ENCODE measurements at regions not wholly inside any gene's neighbourhood (a gene's known extent, or its start where the extent isn't known, plus 50 kb on each side); places are given as distances from the start of the nearest gene placed in this dataset.
"Not testable (repeated sequence)": the region's sequence is repeated elsewhere in the genome, so short reads cannot be mapped to it uniquely, and the experiment has no call there.

GRCh38 chr12:5280086-5280485, 151.8 kb upstream of the NTF3 start:
- no peak overlapping the region for H3K4me3 ChIP-seq
- POLR2A ChIA-PET, result no interaction called here
- no peaks in the 10 kb centered on the region for H3K9me3 ChIP-seq (replicated peaks; ENCODE audit: control insufficient read depth, insufficient read depth, low read length)
- no peaks in the 10 kb centered on the region; a peak in 1 of 4 replicates for H3K27me3 ChIP-seq (replicated peaks in 1 of 2; ENCODE audit: control insufficient read depth in 2 of 2, insufficient read depth in 2 of 2, low read length in 1 of 2)
- in situ Hi-C loops (cut with MboI) (no loop called here), intact Hi-C loops (cut with micrococcal nuclease; ENCODE audit: unreplicated experiment) (no loop called here)
- no peak for DNase-seq (ENCODE audit: low read depth, low spot score)
- H3K79me2 ChIP-seq (ENCODE audit: control insufficient read depth, insufficient read depth, low read length), result no peaks in the 10 kb centered on the region
- CTCF ChIA-PET, result no interaction called here
- H3K4me1 ChIP-seq (ENCODE audit: control insufficient read depth, insufficient read depth, low read length), result no peaks in the 10 kb centered on the region
- FAIRE-seq, result no peak
- no peak overlapping the region for H3K27ac ChIP-seq (ENCODE audit: control insufficient read depth, insufficient read depth)
- H2AFZ ChIP-seq (ENCODE audit: control insufficient read depth, low read depth, low read length), result no peak overlapping the region
- no peaks in the 10 kb centered on the region for H4K20me1 ChIP-seq (ENCODE audit: control insufficient read depth, insufficient read depth)
- no peak overlapping the region for H3K9ac ChIP-seq (ENCODE audit: control insufficient read depth, insufficient read depth, low read length)
- BruUV-seq (replicated peaks), result no TSS peak
- H3K36me3 ChIP-seq (ENCODE audit: control insufficient read depth in 2 of 2, insufficient read depth in 2 of 2, low read length in 1 of 2), result no peaks in the 10 kb centered on the region
- RAD21 ChIA-PET (ENCODE audit: unreplicated experiment), result no interaction called here
- no peak for ATAC-seq
- SMC1A ChIA-PET (ENCODE audit: uncharacterized antibody, unreplicated experiment), result no interaction called here
- H3K4me2 ChIP-seq (ENCODE audit: control insufficient read depth, insufficient read depth), result no peak overlapping the region
- 52% methylated on average over 5 of the region's 5 CpGs for WGBS (ENCODE audit: insufficient coverage, insufficient replicate concordance, low lambda C conversion rate, missing lambda C conversion rate)
- TF ChIP-seq POLR2A (IDR thresholded peaks at IDR 0.05; ENCODE audit: low read depth, low read length) (no peak), NFYB (IDR thresholded peaks at IDR 0.05; ENCODE audit: insufficient read depth, low read depth, low read length) (no peak), RCOR1 (conservative IDR thresholded peaks at IDR 0.05; ENCODE audit: low read depth, low read length) (no peak), KAT2A (conservative IDR thresholded peaks at IDR 0.05; ENCODE audit: control insufficient read depth, low read depth, low read length) (no peak), BACH1 (IDR thresholded peaks at IDR 0.05; ENCODE audit: borderline replicate concordance) (no peak), FOXK2 (IDR thresholded peaks at IDR 0.05) (no peak), USF2 (IDR thresholded peaks at IDR 0.05; ENCODE audit: borderline replicate concordance, low read depth, low read length) (no peak), POLR2AphosphoS5 (IDR thresholded peaks at IDR 0.05; ENCODE audit: low read length) (no peak), STAT3 (IDR thresholded peaks at IDR 0.05; ENCODE audit: low read depth, low read length) (no peak), GABPA (IDR thresholded peaks at IDR 0.05; ENCODE audit: low read depth) (no peak), CREB1 (IDR thresholded peaks at IDR 0.05; ENCODE audit: low read depth) (no peak), ZNF217 (IDR thresholded peaks at IDR 0.05) (no peak), CTCF (IDR thresholded peaks at IDR 0.05 in 2 of 3, conservative IDR thresholded peaks at IDR 0.05 in 1 of 3; ENCODE audit: control insufficient read depth in 2 of 3, extremely low read depth in 1 of 3, insufficient read depth in 1 of 3, low read depth in 3 of 3, low read length in 3 of 3) (no peak), JUND (IDR thresholded peaks at IDR 0.05; ENCODE audit: low read depth, low read length) (no peak), KLF5 (IDR thresholded peaks at IDR 0.05; ENCODE audit: partially characterized antibody) (no peak)
- TF ChIP-seq, protein P1, sequence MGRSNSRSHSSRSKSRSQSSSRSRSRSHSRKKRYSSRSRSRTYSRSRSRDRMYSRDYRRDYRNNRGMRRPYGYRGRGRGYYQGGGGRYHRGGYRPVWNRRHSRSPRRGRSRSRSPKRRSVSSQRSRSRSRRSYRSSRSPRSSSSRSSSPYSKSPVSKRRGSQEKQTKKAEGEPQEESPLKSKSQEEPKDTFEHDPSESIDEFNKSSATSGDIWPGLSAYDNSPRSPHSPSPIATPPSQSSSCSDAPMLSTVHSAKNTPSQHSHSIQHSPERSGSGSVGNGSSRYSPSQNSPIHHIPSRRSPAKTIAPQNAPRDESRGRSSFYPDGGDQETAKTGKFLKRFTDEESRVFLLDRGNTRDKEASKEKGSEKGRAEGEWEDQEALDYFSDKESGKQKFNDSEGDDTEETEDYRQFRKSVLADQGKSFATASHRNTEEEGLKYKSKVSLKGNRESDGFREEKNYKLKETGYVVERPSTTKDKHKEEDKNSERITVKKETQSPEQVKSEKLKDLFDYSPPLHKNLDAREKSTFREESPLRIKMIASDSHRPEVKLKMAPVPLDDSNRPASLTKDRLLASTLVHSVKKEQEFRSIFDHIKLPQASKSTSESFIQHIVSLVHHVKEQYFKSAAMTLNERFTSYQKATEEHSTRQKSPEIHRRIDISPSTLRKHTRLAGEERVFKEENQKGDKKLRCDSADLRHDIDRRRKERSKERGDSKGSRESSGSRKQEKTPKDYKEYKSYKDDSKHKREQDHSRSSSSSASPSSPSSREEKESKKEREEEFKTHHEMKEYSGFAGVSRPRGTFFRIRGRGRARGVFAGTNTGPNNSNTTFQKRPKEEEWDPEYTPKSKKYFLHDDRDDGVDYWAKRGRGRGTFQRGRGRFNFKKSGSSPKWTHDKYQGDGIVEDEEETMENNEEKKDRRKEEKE (IDR thresholded peaks at IDR 0.05), result no peak

- CTCF ChIA-PET; H4K20me1 ChIP-seq (ENCODE audit: control insufficient read depth, insufficient read depth); RAD21 ChIA-PET (ENCODE audit: unreplicated experiment); H3K27me3 ChIP-seq (replicated peaks in 1 of 2; ENCODE audit: control insufficient read depth in 2 of 2, insufficient read depth in 2 of 2, low read length in 1 of 2); H3K27ac ChIP-seq (ENCODE audit: control insufficient read depth, insufficient read depth); BruUV-seq (replicated peaks); FAIRE-seq; H3K4me3 ChIP-seq; H3K9ac ChIP-seq (ENCODE audit: control insufficient read depth, insufficient read depth, low read length); H3K4me1 ChIP-seq (ENCODE audit: control insufficient read depth, insufficient read depth, low read length); H3K9me3 ChIP-seq (replicated peaks; ENCODE audit: control insufficient read depth, insufficient read depth, low read length); SMC1A ChIA-PET (ENCODE audit: uncharacterized antibody, unreplicated experiment); intact Hi-C loops (cut with micrococcal nuclease; ENCODE audit: unreplicated experiment); H3K4me2 ChIP-seq (ENCODE audit: control insufficient read depth, insufficient read depth); ATAC-seq; in situ Hi-C loops (cut with MboI); H3K79me2 ChIP-seq (ENCODE audit: control insufficient read depth, insufficient read depth, low read length); H3K36me3 ChIP-seq (ENCODE audit: control insufficient read depth in 2 of 2, insufficient read depth in 2 of 2, low read length in 1 of 2); DNase-seq (ENCODE audit: low read depth, low spot score); H2AFZ ChIP-seq (ENCODE audit: control insufficient read depth, low read depth, low read length); POLR2A ChIA-PET: not testable (repeated sequence)
- WGBS (ENCODE audit: insufficient coverage, insufficient replicate concordance, low lambda C conversion rate, missing lambda C conversion rate), result 70% methylated on average over 8 of the region's 21 CpGs
Measured at GRCh38 chr12:5290368-5290767, 141.5 kb upstream of the NTF3 start.

Measured in GM12878 (cell line).